GM19328 (cell line): ENCODE measurements at regions not wholly inside any gene's neighbourhood (a gene's known extent, or its start where the extent isn't known, plus 50 kb on each side); places are given as distances from the start of the nearest gene placed in this dataset.

Source experiments
- ATAC-seq: cut with Tn5 transposase; IDR thresholded peaks from one replicate; pipeline ENCODE4 v1.9.1; 2021; ENCODE audit warnings: mild to moderate bottlenecking, moderate library complexity; ENCODE audit not compliant: unreplicated experiment

DNA sequence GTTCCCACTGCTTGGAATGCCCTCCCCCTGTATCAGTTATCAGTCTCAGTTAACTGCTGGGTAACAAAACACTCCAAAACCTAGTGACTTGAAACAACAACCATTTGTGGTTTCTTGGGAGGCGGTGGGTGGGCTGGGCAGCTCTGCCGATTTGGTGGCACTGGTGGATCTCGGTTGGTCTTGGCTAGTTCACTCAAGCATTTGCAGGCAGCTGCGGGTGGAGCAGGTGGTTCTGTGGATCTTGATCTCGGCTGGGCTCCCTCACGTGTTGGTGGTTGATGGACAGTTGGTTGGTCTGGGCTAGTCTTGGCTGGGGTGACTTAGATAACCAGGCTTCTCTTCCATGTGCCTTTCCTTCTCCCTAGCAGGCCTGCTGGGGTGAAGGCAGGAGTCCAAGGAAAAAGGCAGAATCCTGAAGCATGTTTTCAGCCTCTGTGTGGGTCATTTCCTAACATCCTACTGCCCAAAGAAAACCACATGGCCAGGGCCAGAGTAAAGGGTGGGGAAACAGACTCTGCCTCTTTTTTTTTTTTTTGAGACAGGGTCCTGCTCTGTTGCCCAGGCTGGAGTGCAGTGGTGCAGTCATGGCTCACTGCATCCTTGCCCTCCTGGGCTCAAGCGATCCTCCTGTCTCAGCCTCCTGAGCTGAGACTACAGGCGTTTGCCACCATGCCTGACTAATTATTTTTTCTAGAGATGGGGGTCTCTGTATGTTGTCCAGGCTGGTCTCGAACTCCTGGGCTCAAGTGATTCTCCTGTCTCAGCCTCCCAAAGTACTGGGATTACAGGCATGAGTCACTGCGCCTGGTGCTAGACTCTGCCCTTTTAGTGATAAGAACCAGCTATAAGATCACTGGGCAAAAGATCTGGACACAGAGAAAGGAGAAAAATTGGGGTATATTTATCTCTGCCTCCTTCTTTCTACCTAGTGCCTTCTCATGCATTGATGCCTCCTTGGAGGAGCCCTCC lies 183.7 kb downstream of the RGS3 start:
- ATAC-seq, result no peak

DNA sequence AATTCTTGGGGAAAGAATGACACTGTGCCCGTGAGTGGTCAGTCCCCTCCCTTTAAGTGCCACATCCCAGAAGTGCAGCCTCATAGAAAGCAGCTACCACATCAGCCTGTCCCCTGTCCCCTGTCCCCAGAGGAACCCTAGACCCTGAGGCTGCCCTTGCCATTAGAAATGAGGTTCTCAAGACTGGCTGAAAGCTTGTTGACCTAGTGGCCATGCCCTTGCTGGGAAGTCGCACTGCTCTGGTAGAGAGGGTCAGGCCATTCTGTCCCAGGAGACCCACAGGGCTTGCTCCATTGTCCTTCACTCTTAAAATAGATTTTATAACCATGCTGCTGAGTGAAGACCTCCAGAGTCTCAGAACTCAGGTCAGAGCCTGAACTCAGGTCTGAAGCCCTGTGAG lies 184.5 kb downstream of the RGS3 start:
- ATAC-seq, result no peak

DNA sequence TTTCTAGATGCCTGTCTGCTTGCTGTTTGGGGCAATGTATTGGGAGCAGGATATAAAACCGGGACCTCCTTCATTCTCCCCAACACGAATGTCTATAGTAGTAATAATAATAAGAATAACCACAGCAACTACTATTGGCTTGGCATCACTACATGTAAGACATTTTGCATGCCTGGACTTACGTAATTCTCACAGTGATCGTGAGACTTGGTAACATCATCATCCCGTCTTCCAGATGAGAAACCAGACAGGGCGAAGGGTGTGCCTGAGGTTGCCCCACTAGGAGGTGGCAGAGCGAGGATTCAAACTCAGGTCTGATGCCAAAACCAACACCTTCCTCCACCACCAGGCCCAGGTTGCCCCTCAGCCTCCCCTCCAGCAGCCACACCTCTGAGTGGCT lies 185.1 kb downstream of the RGS3 start:
- no peak for ATAC-seq

DNA sequence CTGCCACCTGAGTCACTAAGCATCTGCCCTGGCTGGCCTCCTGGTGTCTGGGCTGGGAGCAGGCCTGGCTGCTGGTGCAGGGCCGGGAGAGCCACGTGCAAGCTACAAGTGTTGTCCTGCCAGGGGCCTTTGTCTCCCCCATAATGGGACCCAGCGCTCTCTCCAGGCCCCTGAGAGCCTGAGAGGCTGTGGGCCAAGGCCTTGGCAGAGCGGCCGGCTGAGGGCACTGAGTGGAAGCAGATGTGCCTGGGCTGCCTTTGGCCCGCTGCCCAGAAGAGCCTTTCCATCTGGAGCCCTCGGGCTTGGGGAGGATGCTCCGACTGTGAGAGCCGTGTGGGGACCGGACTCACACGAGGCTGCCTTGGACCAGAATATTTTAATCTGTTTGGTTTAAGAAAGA lies 185.5 kb downstream of the RGS3 start:
- ATAC-seq, result no peak

DNA sequence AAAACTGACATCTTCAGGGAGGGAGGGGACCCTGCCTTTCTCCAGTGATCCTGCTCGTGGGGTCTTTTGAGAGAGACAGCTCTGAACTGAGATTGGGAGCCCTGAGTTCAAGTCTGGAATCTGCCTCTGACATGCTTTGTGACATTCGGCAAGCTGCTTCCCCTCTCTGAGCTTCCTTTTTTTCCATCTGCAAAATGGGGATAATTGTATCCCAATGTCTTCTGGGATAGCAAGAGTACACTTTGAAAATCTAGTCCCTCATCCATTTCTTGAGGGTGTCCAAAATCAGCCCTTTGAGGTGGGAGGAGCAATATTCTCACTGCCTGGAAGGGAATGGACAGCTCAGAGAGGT lies 186.3 kb downstream of the RGS3 start:
- no peak for ATAC-seq

DNA sequence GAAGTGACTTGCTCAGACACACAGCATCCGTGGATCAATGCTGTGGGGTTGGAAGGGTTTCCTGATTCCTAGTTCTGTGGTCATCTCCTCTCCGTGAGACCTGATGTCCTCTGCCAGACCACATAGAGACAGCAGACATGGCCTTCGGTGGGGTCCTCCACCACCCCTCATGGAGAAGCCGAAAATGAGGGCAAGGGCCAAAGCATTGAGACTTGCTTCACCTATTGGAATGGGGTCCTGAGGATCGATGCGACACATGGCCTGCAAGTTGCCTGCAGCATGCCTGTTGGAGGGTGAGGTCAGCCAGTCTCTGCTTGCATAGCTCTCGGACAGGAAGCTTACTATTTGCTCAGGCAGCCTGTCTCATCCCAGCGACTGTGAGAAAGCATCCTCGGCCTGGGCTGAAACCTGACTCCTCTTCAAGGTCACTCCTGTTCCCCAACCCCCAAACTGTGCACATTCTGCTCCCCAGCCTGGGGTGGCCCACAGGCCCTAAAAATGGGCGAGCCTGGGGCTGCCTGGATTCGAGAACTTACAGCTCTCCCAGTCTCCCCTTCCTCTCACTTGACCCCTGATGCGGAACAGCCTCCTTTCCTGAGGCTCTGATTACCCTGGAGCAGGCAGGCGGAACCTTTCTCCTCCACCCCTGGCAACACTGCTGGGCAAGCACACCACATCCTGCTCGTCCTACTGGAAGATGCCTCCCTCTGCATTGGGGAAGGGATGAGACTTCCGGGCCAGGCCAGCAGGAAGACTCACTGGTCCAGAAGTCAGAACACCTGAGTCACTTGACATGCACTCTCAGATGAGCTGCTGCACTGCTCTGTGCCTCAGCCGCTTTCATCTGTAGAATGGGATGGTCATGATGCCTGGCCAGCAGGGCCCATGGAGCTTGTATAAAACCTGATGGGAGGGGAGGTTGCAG lies 186.9 kb downstream of the RGS3 start:
- no peak for ATAC-seq

DNA sequence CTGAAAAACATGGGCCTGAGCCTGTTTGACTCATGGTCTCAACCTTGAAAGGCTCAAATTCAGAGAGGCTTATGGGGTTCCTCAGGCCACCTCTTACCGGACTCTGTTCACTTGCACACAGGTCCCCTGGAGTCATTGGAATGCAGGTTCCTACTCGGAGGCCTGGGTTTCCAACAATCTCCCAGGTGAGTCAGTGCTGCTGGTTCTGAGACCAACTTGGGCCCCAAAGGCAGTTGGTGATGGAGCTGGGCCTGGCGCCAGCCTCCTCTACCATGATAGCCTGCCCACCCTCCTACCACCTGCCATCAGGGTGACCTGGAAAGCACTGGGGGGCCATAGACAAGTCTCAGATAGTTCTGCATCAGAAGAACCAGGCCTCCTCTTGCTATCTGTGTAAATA lies 188.4 kb downstream of the RGS3 start:
- ATAC-seq, result no peak

DNA sequence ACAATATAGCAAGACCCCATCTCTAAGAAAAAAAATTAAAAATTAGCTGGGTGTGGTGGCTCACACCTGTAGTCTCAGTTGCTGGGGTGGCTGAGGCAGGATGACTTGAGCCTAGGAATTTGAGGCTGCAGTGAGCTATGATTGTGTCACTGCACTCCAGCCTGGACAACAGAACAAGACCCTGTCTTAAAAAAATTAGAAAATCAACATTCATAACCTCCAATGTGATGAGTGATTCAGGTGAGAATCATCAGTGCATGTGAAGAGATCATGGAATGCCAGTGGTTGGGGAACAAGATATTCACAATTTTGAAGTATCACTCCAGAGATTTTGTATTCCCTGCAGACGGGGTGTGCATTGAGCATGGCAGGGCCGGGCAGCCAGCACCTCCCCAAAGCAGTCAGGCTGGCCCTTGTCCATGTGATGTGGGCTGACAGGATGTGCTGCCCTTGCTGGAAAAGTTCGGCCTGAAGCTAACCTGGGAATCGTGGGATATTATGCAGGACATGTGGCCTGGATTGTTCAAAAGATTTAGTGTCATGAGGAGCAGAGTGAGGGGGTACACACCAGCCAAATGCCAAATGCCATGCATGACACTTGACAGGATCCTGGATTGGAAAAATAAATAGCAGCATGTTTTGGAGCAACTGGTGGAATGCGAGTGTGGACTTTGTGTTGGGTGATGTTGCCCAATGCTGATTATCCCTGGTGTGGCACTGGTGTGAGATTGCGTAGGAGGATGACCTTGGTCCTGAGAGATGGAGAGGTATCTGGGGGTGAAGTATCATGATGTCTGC lies 189.0 kb downstream of the RGS3 start:
- ATAC-seq, result no peak

DNA sequence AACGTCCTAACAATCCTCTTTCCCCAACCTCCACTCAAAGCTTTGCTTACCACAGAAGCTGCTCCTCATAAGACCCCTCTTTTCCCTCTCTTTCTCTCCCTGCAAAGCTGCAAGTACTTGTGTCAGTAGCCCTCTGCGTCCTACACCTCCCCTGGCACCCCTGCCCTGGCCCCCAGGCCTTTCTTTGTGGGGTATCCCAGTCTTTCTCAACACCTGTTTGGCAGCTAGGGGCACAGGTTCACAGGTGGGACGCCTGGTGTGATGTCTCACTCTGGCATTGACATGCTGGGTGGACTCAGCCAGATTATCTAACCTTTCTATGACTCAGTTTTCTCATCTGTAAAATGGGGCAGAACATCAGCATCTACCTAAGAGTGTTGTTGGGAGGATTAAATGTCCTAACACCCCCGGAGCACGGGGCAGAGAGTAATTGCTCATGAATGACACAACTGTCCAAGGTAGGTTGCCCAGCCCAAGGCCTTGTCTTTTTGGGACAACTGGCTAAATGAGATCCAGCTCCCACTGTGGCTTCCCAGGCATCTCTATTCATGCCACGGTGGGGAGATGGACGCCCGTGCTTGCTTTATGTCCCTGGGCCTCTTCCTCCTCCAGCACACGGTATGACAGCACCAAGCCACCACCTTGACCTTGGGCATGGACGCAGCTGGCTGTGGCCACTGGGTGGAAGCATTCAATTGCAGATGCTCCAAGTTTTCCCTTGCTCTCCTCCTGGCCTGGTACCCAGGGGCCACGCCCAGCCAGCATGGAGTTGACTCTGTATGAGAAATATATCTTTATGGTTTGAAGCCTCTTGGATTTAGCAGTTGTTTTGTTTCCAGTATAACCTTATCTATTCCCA lies 190.4 kb downstream of the RGS3 start:
- ATAC-seq, result no peak

DNA sequence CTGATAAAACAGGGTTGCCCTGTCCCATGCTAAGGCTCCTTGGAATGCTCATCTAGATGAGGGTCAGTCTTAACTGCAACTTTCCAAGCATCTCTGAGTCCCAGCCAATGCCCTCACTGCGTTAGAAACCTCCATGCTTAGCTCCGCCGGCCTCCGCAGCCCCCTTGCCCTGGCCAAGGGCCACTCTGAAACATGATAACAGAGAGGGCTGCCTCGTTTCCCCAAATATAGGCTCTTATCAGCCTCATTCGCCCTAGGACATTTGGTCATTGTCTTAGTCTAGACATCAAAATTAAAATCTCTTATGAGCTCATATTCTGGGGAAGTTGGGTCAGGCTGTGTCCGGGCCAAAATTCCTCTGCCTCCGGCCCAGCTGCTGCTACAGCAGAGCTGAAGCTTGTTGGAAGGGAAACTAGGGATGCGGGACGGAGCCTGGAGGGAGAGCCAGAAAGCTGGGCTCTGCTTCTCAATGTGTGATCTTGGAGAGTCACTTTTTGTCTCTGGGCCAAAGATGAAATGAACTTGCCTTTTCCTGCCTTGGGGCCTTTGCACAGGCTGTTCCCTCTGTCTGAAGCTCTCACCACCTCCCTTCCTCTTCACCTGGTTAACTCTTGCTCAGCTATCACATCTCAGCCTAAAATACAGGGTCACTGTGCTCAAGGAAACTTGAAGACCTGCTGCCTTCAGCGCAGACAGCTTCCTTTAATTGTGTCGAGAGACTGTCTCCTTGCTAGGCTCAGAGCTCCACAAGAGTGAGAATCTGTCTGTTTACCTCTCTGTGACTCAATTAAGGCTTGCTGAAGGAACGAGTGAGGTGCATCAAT lies 191.3 kb downstream of the RGS3 start:
- ATAC-seq, result no peak

DNA sequence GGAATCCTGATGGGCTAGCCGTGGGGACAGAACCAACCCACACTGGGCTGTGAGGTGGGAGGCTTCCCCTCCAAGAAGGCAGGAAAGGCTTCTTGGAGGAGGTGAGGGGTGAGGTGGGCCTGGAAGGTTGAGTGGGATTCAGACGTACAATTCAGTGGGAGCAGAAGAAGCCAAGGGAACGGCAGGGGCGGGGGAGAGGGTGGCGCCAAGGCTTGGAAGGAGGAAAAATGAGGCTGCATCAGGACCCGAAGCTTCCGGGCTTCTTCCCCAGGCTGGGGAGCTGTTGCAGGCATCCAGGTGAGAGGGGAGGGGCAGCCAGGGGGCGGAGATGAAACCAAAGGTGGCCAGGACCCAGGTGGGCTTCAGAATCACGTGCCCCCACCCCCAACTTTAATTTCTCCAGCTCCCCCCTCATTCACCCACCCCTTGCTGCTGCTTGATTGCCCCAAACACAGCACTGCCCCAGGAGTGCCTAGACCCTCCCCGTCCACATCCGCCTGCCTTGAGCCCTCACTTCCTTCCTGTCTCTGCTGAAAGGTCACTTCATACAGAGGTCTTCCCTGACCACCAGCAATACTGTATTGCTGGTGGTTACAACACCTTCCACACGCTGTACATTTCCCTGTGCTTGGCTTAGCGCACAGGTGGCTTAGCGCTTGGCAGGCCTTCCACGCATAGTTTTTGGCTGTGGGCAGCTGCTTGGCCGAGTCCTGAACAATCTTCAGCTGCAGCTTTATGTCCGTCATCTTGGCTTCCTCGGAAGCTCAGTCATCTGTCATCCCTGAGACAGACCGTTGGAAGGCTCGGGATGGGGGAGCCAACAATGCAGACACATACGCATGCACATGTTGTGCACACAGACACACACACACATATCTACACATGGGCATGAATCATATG lies 193.5 kb downstream of the RGS3 start:
- no peak for ATAC-seq

DNA sequence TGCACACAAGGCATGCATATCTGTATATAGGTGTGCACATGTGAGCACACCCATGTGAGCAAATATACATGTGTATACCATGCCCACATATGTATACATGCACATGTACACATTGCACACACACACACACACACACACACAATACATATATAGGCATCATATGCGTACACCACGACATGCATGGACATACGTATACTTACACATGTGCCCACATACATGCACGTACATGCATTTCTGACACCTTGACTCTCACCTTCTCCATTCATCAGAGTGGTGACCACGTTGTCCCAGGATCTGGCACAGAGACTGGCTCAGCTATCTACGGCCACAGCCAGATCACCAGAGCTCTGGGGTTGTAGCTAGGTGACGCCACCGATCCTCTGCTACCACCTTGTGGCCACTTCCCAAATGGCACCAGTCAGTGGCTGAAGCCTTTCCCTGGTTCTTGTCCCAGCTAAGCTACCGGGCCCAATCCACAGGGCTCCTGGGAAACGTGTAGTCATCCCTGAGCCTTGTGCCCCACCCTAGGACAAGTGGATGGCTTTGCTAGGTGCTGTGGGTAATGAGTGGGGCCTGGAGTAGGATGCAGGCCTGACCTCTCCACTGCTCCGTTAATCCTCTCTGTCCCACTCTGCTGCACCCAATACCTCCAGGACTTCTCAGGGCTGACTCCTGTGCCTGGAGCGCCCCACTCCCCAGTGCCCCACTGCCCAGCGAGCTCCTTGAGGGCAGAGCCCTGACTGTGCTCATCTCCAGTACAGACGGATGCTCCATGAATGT lies 194.4 kb downstream of the RGS3 start:
- ATAC-seq, result peak; percentile 61

DNA sequence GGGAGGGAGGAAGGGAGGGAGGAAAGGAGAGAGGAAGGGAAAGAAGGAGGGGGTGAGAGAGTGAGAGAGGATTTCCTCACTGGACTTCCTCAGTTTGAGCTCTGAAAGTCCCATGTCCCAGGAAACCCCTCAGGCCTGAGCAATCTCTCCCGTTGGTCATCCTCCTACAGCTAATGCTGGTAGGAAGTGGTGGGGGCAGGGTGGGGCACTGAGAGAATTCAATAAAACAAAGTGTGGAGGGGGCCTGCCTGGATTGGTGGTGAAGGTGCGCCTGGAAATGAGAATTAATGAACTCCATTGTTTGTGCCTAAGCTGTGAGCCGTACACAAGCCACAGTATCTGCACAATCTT lies 195.0 kb downstream of the RGS3 start:
- ATAC-seq, result no peak

DNA sequence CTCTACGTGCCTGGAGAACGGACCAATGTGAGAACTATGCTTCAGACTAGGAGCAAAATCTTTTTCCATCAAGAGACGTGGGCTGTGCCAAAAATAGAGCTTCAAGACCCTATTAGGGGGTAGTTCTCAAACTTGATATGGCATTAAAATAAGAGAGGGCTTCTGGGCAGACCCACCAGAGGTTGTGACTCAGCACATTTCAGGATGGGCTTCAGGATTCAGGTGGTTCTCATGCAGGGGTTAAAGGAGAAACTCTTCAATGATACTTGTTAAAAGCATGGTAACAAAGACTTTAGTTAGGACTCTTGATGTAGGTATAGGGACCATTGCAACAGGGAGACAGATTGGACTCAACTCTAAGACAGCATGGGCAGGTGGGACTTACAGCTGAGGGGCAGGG lies 195.5 kb downstream of the RGS3 start:
- no peak for ATAC-seq

DNA sequence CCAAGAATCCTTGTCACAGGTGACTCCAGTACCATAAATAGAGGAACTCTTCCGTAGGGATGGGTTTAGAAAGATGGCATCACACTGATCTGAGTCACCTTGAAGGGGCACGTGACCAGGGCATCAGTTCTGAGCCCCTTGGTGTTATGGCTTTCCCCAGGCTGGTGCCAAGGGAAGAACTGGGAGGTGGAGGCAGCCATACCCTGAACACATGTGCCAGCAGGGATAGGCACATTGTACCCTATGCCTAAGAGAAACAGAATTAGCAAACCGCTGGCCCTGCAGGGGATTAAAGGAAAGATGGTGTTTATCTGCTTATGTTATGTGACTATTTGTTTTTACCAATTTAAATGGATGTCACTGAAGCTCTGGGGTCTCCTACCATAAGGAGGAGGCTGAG lies 196.2 kb downstream of the RGS3 start:
- no peak for ATAC-seq

DNA sequence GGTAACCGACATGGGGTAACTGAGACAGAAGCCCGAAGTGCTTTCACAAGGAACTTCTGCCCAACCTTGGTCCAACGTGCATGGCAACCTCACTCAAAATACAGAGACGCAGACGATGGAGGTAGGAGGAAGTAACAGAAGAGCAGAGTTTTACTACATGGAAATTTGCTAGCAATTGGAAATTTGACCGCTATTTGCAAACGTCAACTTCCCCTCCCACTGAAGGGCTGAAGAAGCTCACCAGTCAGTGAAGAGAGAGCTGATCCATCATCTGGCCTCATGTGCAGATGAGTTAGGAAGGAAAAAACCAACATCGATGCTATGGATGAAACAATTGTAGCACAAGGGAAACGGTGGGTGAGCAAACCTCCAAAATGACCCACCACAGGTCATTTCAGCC lies 196.7 kb downstream of the RGS3 start:
- ATAC-seq, result no peak

DNA sequence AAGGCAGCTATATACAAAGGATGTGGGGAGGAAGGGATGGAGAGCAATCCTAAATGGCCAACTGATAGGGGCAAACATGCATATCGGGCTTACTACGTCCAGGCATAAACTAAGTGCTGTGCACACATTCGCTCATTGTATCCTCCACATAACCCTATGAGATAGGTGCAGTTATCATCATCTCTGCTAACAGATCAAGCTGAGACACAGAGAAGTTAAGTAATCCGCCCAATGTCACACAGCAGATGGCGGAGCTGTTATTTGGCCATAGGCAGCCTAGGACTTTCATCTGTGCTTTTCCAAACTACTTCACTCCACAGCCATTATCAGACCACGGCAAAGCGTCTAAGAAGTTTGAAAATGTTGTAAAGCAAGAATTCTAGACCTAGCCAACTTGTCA lies 197.5 kb downstream of the RGS3 start:
- ATAC-seq, result no peak
